Trophoblast cell (in vitro differentiated cells and primary cell): ENCODE measurements at regions not wholly inside any gene's neighbourhood (a gene's known extent, or its start where the extent isn't known, plus 50 kb on each side); places are given as distances from the start of the nearest gene placed in this dataset.

Source experiments
- DNase-seq, 2 donors: peaks; one replicate each; pipeline ENCODE4 v3.0.0-alpha.2; 2016
- H2AFZ ChIP-seq: 2 replicates; pipeline ENCODE4 v1.6.1; 2013; ENCODE audit warnings: low read length, moderate library complexity, mild to moderate bottlenecking; ENCODE audit not compliant: insufficient read depth, poor library complexity
- H2AK5ac ChIP-seq: 2 replicates; pipeline ENCODE4 v1.6.1; 2013; ENCODE audit warnings: mild to moderate bottlenecking, low read length
- H2BK120ac ChIP-seq: 2 replicates; pipeline ENCODE4 v1.6.1; 2013; ENCODE audit warnings: low read length, mild to moderate bottlenecking, moderate library complexity; ENCODE audit not compliant: insufficient read depth, poor library complexity
- H2BK12ac ChIP-seq: 2 replicates; pipeline ENCODE4 v1.6.1; 2013; ENCODE audit warnings: mild to moderate bottlenecking, low read length, moderate library complexity
- H2BK5ac ChIP-seq: 2 replicates; pipeline ENCODE4 v1.6.1; 2013; ENCODE audit warnings: low read length, low read depth, moderate library complexity, mild to moderate bottlenecking; ENCODE audit not compliant: poor library complexity
- H3K14ac ChIP-seq: 2 replicates; pipeline ENCODE4 v1.6.1; 2013; ENCODE audit warnings: mild to moderate bottlenecking, low read length
- H3K18ac ChIP-seq: 2 replicates; pipeline ENCODE4 v1.6.1; 2013; ENCODE audit warnings: mild to moderate bottlenecking, low read length
- H3K23ac ChIP-seq: 2 replicates; pipeline ENCODE4 v1.6.1; 2013; ENCODE audit warnings: low read length
- H3K27ac ChIP-seq: 2 replicates; pipeline ENCODE4 v1.5.1; 2013; ENCODE audit warnings: low read depth, mild to moderate bottlenecking, inconsistent platforms, low read length, moderate library complexity
- H3K27me3 ChIP-seq: 2 replicates; pipeline ENCODE4 v1.6.1; 2013; ENCODE audit warnings: inconsistent platforms, mild to moderate bottlenecking, low read length, moderate library complexity; ENCODE audit not compliant: insufficient read depth
- H3K36me3 ChIP-seq, 2 experiments: 1 replicate in 1 of 2; 2 replicates in 1 of 2; pipeline ENCODE4 v1.6.1; 2013; ENCODE audit warnings: low read length in 2 of 2, mild to moderate bottlenecking in 2 of 2, moderate library complexity in 1 of 2; ENCODE audit not compliant: insufficient read depth in 2 of 2, control insufficient read depth in 1 of 2
- H3K4ac ChIP-seq: 2 replicates; pipeline ENCODE4 v1.6.1; 2013; ENCODE audit warnings: low read depth, mild to moderate bottlenecking, low read length, moderate library complexity
- H3K4me1 ChIP-seq, 2 experiments: 1 replicate in 1 of 2; 2 replicates in 1 of 2; pipeline ENCODE4 v1.6.1; 2013; ENCODE audit warnings: low read length in 2 of 2, mild to moderate bottlenecking in 2 of 2, moderate library complexity in 1 of 2; ENCODE audit not compliant: insufficient read depth in 2 of 2, control insufficient read depth in 1 of 2
- H3K4me2 ChIP-seq: 2 replicates; pipeline ENCODE4 v1.6.1; 2013; ENCODE audit warnings: inconsistent platforms, mild to moderate bottlenecking, low read length, moderate library complexity
- H3K4me3 ChIP-seq: 2 replicates; pipeline ENCODE4 v1.5.1; 2013; ENCODE audit warnings: mild to moderate bottlenecking, low read depth, low read length, inconsistent platforms
- H3K79me1 ChIP-seq: one replicate; pipeline ENCODE4 v1.6.1; 2013; ENCODE audit warnings: low read length
- H3K79me2 ChIP-seq: 2 replicates; pipeline ENCODE4 v1.6.1; 2013; ENCODE audit warnings: low read length, mild to moderate bottlenecking; ENCODE audit not compliant: control insufficient read depth, insufficient read depth, poor library complexity
- H3K9ac ChIP-seq: 2 replicates; pipeline ENCODE4 v1.6.1; 2013; ENCODE audit warnings: mild to moderate bottlenecking, low read length
- H3K9me3 ChIP-seq: 2 replicates; pipeline ENCODE4 v1.6.1; 2013; ENCODE audit warnings: low read depth, mild to moderate bottlenecking, control low read depth, inconsistent platforms, low read length; ENCODE audit not compliant: insufficient read depth
- H4K12ac ChIP-seq: 2 replicates; pipeline ENCODE4 v1.6.1; 2013; ENCODE audit warnings: low read depth, mild to moderate bottlenecking, low read length, moderate library complexity
- H4K8ac ChIP-seq: 2 replicates; pipeline ENCODE4 v1.6.1; 2013; ENCODE audit warnings: low read depth, mild to moderate bottlenecking, low read length, moderate library complexity
- H4K91ac ChIP-seq: one replicate; pipeline ENCODE4 v1.6.1; 2013; ENCODE audit warnings: low read depth, mild to moderate bottlenecking, low read length, moderate library complexity
- WGBS: extraction: QIAGEN DNeasy Blood & Tissue Kit; methylation state at CpG from one replicate; pipeline ENCODE4 v1.1.7; 2013; ENCODE audit warnings: missing lambda C conversion rate; ENCODE audit not compliant: insufficient read length, insufficient coverage; ENCODE audit errors: extremely low coverage; 5-methylcytosine and 5-hydroxymethylcytosine counted together

GRCh38 chr6:148064406-148065134 is 278.1 kb upstream of the SASH1 start:
- Histone ChIP-seq H2BK5ac (peak overlapping the region; percentile 98), H3K4ac (peak overlapping the region; percentile 37)

DNA sequence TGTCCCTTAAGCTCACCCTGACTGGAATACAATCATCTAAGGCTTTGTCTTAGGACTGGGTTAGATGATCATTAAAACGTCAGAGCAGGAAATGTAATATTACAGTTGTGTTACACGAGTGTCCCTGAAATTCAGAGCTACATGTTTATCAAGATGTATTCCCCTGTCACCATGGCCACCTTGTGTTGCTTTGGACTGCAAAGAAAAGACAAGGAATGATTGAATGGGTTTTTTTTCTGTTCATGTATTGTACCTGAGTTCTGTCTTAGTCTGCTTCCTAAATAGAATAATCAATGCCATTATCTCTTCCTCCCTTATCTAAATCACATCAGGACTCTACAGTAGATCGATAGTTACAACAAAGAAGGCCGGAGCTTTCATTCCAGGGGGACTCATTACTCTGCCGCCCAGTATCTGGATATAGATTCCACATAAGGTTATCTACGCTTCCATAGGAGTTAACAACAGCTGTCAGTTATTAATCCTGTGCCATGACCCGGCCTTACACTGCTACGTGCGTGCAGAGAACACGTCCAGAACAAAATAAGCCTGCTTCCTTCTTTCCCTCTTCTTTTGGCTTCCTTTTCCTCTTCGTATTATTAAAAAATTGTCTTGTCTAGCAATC is 274.1 kb upstream of the SASH1 start:
- Histone ChIP-seq H3K9me3 (peaks cover 2% of the 10 kb centered on the region), H2AFZ (no peak overlapping the region), H4K91ac (no peak overlapping the region), H3K4me1 (peaks cover 9% of the 10 kb centered on the region in 2 experiments), H2BK5ac (no peak overlapping the region), H3K79me1 (peaks cover 11% of the 10 kb centered on the region), H3K9ac (no peak overlapping the region), H3K4ac (no peak overlapping the region), H3K27ac (no peak overlapping the region), H2AK5ac (no peak overlapping the region), H3K27me3 (no peaks in the 10 kb centered on the region), H4K12ac (no peak overlapping the region), H3K23ac (no peak overlapping the region), H3K4me3 (no peak overlapping the region), H3K79me2 (no peaks in the 10 kb centered on the region), H2BK12ac (no peak overlapping the region), H2BK120ac (no peak overlapping the region), H3K36me3 (no peaks in the 10 kb centered on the region), H4K8ac (no peak overlapping the region), H3K4me2 (no peak overlapping the region), H3K14ac (no peak overlapping the region), H3K18ac (no peak overlapping the region)
- WGBS: no CpG with 5 or more reads among the region's 11 CpGs
- no peak for DNase-seq

More at GRCh38 chr6:148064406-148065134, 278.1 kb upstream of the SASH1 start:
- H3K23ac ChIP-seq: no peak overlapping the region
- H4K12ac ChIP-seq: peak overlapping the region; percentile 60
- H3K18ac ChIP-seq: peak overlapping the region; percentile 54
- H3K4me1 ChIP-seq: peaks cover 9% of the 10 kb centered on the region in 2 experiments
- peaks cover 5% of the 10 kb centered on the region for H3K9me3 ChIP-seq
- H3K14ac ChIP-seq: peak overlapping the region; percentile 72
- peak overlapping the region; percentile 98 for H3K27ac ChIP-seq
- H4K91ac ChIP-seq: peak overlapping the region; percentile 93
- peak overlapping the region; percentile 13 for H3K4me2 ChIP-seq
- no peak overlapping the region for H3K4me3 ChIP-seq
- peak overlapping the region; percentile 83 for H2AFZ ChIP-seq
- peaks cover 11% of the 10 kb centered on the region for H3K79me1 ChIP-seq
- peak overlapping the region; percentile 15 for H2AK5ac ChIP-seq
- H3K79me2 ChIP-seq: no peaks in the 10 kb centered on the region
- peak overlapping the region; percentile 70 for H4K8ac ChIP-seq
- WGBS: no CpG with 5 or more reads among the region's 12 CpGs
- H2BK12ac ChIP-seq: peak overlapping the region; percentile 92
- peak; percentile 77 to 80 for DNase-seq
- no peaks in the 10 kb centered on the region for H3K27me3 ChIP-seq
- H3K36me3 ChIP-seq: peaks cover 2% of the 10 kb centered on the region in 2 experiments
- peak overlapping the region; percentile 87 for H2BK120ac ChIP-seq
- no peak overlapping the region for H3K9ac ChIP-seq

GRCh38 chr6:148069256-148069655 is 273.4 kb upstream of the SASH1 start:
- Histone ChIP-seq H4K91ac (no peak overlapping the region), H3K36me3 (no peaks in the 10 kb centered on the region), H2AFZ (no peak overlapping the region), H2BK120ac (no peak overlapping the region), H3K79me1 (peaks cover 8% of the 10 kb centered on the region), H3K4me3 (no peak overlapping the region), H3K79me2 (no peaks in the 10 kb centered on the region), H4K12ac (no peak overlapping the region), H2AK5ac (no peak overlapping the region), H2BK12ac (peak overlapping the region; percentile 2), H3K18ac (no peak overlapping the region), H3K4ac (no peak overlapping the region), H3K23ac (no peak overlapping the region), H2BK5ac (no peak overlapping the region), H3K9ac (no peak overlapping the region), H3K4me2 (no peak overlapping the region), H3K27ac (no peak overlapping the region), H4K8ac (no peak overlapping the region), H3K9me3 (peaks cover 2% of the 10 kb centered on the region), H3K27me3 (no peaks in the 10 kb centered on the region), H3K4me1 (peaks cover 7% of the 10 kb centered on the region in 2 experiments), H3K14ac (no peak overlapping the region)
- WGBS: no CpG with 5 or more reads among the region's 5 CpGs
- no peak for DNase-seq

DNA sequence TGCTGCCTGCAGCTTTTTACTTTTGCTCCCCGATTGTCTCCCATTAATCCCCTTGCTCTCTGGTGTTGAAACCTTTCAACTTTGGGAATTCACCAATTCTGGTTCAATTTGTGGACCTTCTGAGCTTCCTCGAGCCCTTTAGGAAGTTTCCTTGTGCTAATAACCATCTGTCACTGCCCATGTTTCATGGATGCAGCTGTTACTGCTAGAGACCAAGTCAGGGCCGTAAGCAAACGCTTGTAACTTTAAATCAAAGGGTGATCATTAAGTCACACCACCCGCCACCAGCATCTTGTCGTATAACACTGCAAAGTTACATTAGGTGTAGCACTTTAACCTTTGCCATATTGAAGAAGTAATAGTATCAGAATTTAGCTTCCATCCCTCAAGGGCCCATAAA is 268.3 kb upstream of the SASH1 start:
- no peak for DNase-seq
- H3K14ac ChIP-seq: no peak overlapping the region
- no peak overlapping the region for H2AK5ac ChIP-seq

More for the DNA sequence above, 268.3 kb upstream of the SASH1 start:
- H3K9me3 ChIP-seq: no peaks in the 10 kb centered on the region
- H4K91ac ChIP-seq: no peak overlapping the region
- H3K4me1 ChIP-seq: no peaks in the 10 kb centered on the region
- no peak overlapping the region for H2BK120ac ChIP-seq
- no peak overlapping the region for H4K8ac ChIP-seq
- no peak overlapping the region for H3K27ac ChIP-seq
- no peak overlapping the region for H2BK12ac ChIP-seq
- no peak overlapping the region for H3K9ac ChIP-seq
- no peaks in the 10 kb centered on the region for H3K27me3 ChIP-seq
- no peak overlapping the region for H2AFZ ChIP-seq
- H3K79me1 ChIP-seq: no peaks in the 10 kb centered on the region
- H3K23ac ChIP-seq: no peak overlapping the region
- H3K18ac ChIP-seq: no peak overlapping the region
- H3K4me3 ChIP-seq: no peak overlapping the region
- H3K36me3 ChIP-seq: no peaks in the 10 kb centered on the region
- no peak overlapping the region for H3K4ac ChIP-seq
- H3K79me2 ChIP-seq: no peaks in the 10 kb centered on the region
- no peak overlapping the region for H4K12ac ChIP-seq
- no peak overlapping the region for H3K4me2 ChIP-seq
- H2BK5ac ChIP-seq: no peak overlapping the region
- no CpG with 5 or more reads among the region's 6 CpGs for WGBS
